ENCODE measurements at regions not wholly inside any gene's neighbourhood (a gene's known extent, or its start where the extent isn't known, plus 50 kb on each side); places are given as distances from the start of the nearest gene placed in this dataset.
"Not testable (repeated sequence)": the region's sequence is repeated elsewhere in the genome, so short reads cannot be mapped to it uniquely, and the experiment has no call there.

- DNase-seq (ENCODE audit: low read depth, low spot score), result no peak
Measured at GRCh38 chr1:4118746-4119515, 218.9 kb upstream of the C1orf174 start.

- DNase-seq (ENCODE audit: low read depth, low spot score), result no peak
Measured at GRCh38 chr1:4119516-4120220, 219.6 kb upstream of the C1orf174 start.

GRCh38 chr1:4120557-4121292 is 220.7 kb upstream of the C1orf174 start:
- DNase-seq (ENCODE audit: low read depth, low spot score), result no peak

GRCh38 chr1:4121293-4121684 is 221.2 kb upstream of the C1orf174 start:
- no peak for DNase-seq (ENCODE audit: low read depth, low spot score)

- no peak for DNase-seq (ENCODE audit: low read depth, low spot score)
Measured at GRCh38 chr1:4121834-4122512, 221.9 kb upstream of the C1orf174 start.

GRCh38 chr1:4122513-4123160 is 222.6 kb upstream of the C1orf174 start:
- no peak for DNase-seq (ENCODE audit: low read depth, low spot score)

GRCh38 chr1:4124631-4125145 is 224.6 kb upstream of the C1orf174 start:
- DNase-seq (ENCODE audit: low read depth, low spot score), result no peak

GRCh38 chr1:4126251-4126650 is 226.2 kb upstream of the C1orf174 start:
- DNase-seq (ENCODE audit: low read depth, low spot score), result no peak

- DNase-seq (ENCODE audit: low read depth, low spot score), result no peak
Measured at GRCh38 chr1:4126731-4127591, 226.9 kb upstream of the C1orf174 start.

- no peak for DNase-seq (ENCODE audit: low read depth, low spot score)
Measured at GRCh38 chr1:4127592-4128140, 227.6 kb upstream of the C1orf174 start.

- DNase-seq (ENCODE audit: low read depth, low spot score), result no peak
Measured at GRCh38 chr1:4128616-4129015, 228.5 kb upstream of the C1orf174 start.

- no peak for DNase-seq (ENCODE audit: low read depth, low spot score)
Measured at GRCh38 chr1:4129693-4130092, 229.6 kb upstream of the C1orf174 start.

GRCh38 chr1:4130096-4130495 is 230.0 kb upstream of the C1orf174 start:
- no peak for DNase-seq (ENCODE audit: low read depth, low spot score)

- DNase-seq (ENCODE audit: low read depth, low spot score), result no peak
Measured at GRCh38 chr1:4131734-4132133, 231.7 kb upstream of the C1orf174 start.

- no peak for DNase-seq (ENCODE audit: low read depth, low spot score)
Measured at GRCh38 chr1:4132352-4133296, 232.6 kb upstream of the C1orf174 start.

GRCh38 chr1:4133297-4133938 is 233.3 kb upstream of the C1orf174 start:
- DNase-seq (ENCODE audit: low read depth, low spot score), result no peak

GRCh38 chr1:4133939-4134321 is 233.9 kb upstream of the C1orf174 start:
- DNase-seq (ENCODE audit: low read depth, low spot score), result no peak

- DNase-seq (ENCODE audit: low read depth, low spot score), result not testable (repeated sequence)
Measured at GRCh38 chr1:4135853-4136252, 235.8 kb upstream of the C1orf174 start.

Data from activated naive CD8-positive, alpha-beta T cell treated with anti-CD3 and anti-CD28 coated beads, Interleukin-2, amount 50 U/mL, for 16 hours (primary cell).